ENCODE measurements at regions not wholly inside any gene's neighbourhood (a gene's known extent, or its start where the extent isn't known, plus 50 kb on each side); places are given as distances from the start of the nearest gene placed in this dataset.

- H2BK5ac ChIP-seq (ENCODE audit: low read depth, low read length, poor library complexity, severe bottlenecking) = no peak overlapping the region
- dilution Hi-C loops (cut with HindIII; ENCODE audit: low sequenced_read_pairs, unreplicated experiment) (no loop called here), intact Hi-C loops (cut with micrococcal nuclease) (no loop called here), in situ Hi-C loops (cut with MboI; ENCODE audit: low sequenced_read_pairs) (no loop called here)
- no peak overlapping the region for H3K4me2 ChIP-seq (ENCODE audit: low read depth, low read length)
- H3K27ac ChIP-seq (ENCODE audit: insufficient read depth, low read length) = no peak overlapping the region; the same call in 1 of the 2 replicates
- TF ChIP-seq CHD1 (IDR thresholded peaks at IDR 0.05; ENCODE audit: low read depth, low read length) (no peak), CEBPB (IDR thresholded peaks at IDR 0.05; ENCODE audit: low read depth, low read length) (no peak), SMC3 (IDR thresholded peaks at IDR 0.05; ENCODE audit: low read depth, low read length) (no peak), MAZ (IDR thresholded peaks at IDR 0.05; ENCODE audit: borderline replicate concordance, low read depth, low read length) (no peak), RFX5 (IDR thresholded peaks at IDR 0.05; ENCODE audit: low read depth, low read length) (no peak), MAFK (IDR thresholded peaks at IDR 0.05; ENCODE audit: low read depth, low read length) (no peak), NFE2L2 (IDR thresholded peaks at IDR 0.05; ENCODE audit: low read depth, low read length) (no peak)
- peak overlapping the region; percentile 54; the same call in 1 of the 2 replicates for H3K4ac ChIP-seq (ENCODE audit: low read depth, low read length)
- H2AK5ac ChIP-seq (ENCODE audit: low read depth, low read length) = peak overlapping the region; percentile 79; the same call in 1 of the 2 replicates
- BruUV-seq (replicated peaks) = no TSS peak
- ChIA-PET POLR2A (ENCODE audit: unreplicated experiment) (no interaction called here), CTCF (no interaction called here)
- no peak overlapping the region for H4K91ac ChIP-seq (ENCODE audit: insufficient read depth, low read depth, low read length)
- no peaks in the 10 kb centered on the region for H4K20me1 ChIP-seq (ENCODE audit: insufficient read depth, low read length)
- peak overlapping the region; percentile 63; the same call in 1 of the 2 replicates for H4K5ac ChIP-seq (ENCODE audit: low read depth, low read length)
- no peaks in the 10 kb centered on the region for H3K9me3 ChIP-seq (ENCODE audit: control insufficient read depth, insufficient read depth, low read length)
- no peak overlapping the region for H2BK15ac ChIP-seq (ENCODE audit: low read depth, low read length)
- no peak overlapping the region for H3K4me3 ChIP-seq (ENCODE audit: insufficient read depth, low read depth, low read length)
- no peak overlapping the region for H2AK9ac ChIP-seq (replicated peaks; ENCODE audit: low read depth, low read length, poor library complexity)
- DNase-seq = no peak
- H3K9me1 ChIP-seq (ENCODE audit: insufficient read depth, low read length) = 0 out of 2 replicates have a peak, but pooled peaks cover 2% of the 10 kb centered on the region
- WGBS, 2 experiments (ENCODE audit: extremely low coverage in 2 of 2, insufficient read length in 1 of 2) = no CpG with 5 or more reads among the region's 2 CpGs
- no peak overlapping the region for H4K8ac ChIP-seq (ENCODE audit: low read depth in 2 of 2, low read length in 2 of 2)
- no peak overlapping the region for H2AFZ ChIP-seq (replicated peaks; ENCODE audit: low read length, poor library complexity)
- no peak overlapping the region for H2BK20ac ChIP-seq (ENCODE audit: low read depth, low read length)
- H3K9ac ChIP-seq (ENCODE audit: low read depth, low read length) = no peak overlapping the region
- H3K56ac ChIP-seq (ENCODE audit: extremely low read depth, insufficient read depth, low read length) = no peak overlapping the region
- H3K79me1 ChIP-seq (ENCODE audit: low read depth in 1 of 2, low read length in 2 of 2) = no peaks in the 10 kb centered on the region
- H3K36me3 ChIP-seq (ENCODE audit: control insufficient read depth, insufficient read depth, low read length) = no peaks in the 10 kb centered on the region
- H3K23ac ChIP-seq (ENCODE audit: low read depth, low read length) = no peak overlapping the region
- no peaks in the 10 kb centered on the region for H3K27me3 ChIP-seq (ENCODE audit: control insufficient read depth, insufficient read depth, low read length)
- ATAC-seq (ENCODE audit: low read depth) = no peak
- no peak overlapping the region; the same call in 1 of the 2 replicates for H3K18ac ChIP-seq (ENCODE audit: low read depth, low read length)
- peaks cover 2% of the 10 kb centered on the region for H3K4me1 ChIP-seq (ENCODE audit: control insufficient read depth, insufficient read depth, low read length)
- H3K14ac ChIP-seq (replicated peaks; ENCODE audit: low read depth, low read length) = no peak overlapping the region
- no peak overlapping the region for H2BK120ac ChIP-seq (ENCODE audit: low read depth, low read length)
Observed at GRCh38 chr15:35151381-35151780, 66.3 kb upstream of the NANOGP8 start.
